Activated CD8-positive, alpha-beta memory T cell treated with anti-CD3 and anti-CD28 coated beads for 1 hour (primary cell): ENCODE measurements at regions not wholly inside any gene's neighbourhood (a gene's known extent, or its start where the extent isn't known, plus 50 kb on each side); places are given as distances from the start of the nearest gene placed in this dataset.

Source experiments
- DNase-seq, 2 donors: peaks; one replicate each; pipeline ENCODE4 v3.0.0-alpha.2; 2020; ENCODE audit warnings: low read depth in 1 of 2; ENCODE audit errors: extremely low read depth in 1 of 2

GRCh38 chr17:413706-414380, 61.2 kb upstream of the RPH3AL start:
- DNase-seq: no peak

GRCh38 chr17:413016-413350, 60.4 kb upstream of the RPH3AL start:
- no peak for DNase-seq

- peak in 1 of 2 donors; percentile 28 for DNase-seq
Measured at GRCh38 chr17:412211-413015, 59.8 kb upstream of the RPH3AL start.

GRCh38 chr17:411421-412120, 59.0 kb upstream of the RPH3AL start:
- DNase-seq: no peak

- peak in 1 of 2 donors; percentile 56 for DNase-seq
Measured at GRCh38 chr17:410543-411401, 58.2 kb upstream of the RPH3AL start.

- DNase-seq: peak; percentile 99 to 100
Measured at GRCh38 chr17:409848-410542, 57.4 kb upstream of the RPH3AL start.

GRCh38 chr17:409308-409847, 56.8 kb upstream of the RPH3AL start:
- DNase-seq: no peak

GRCh38 chr17:404703-405102, 52.1 kb upstream of the RPH3AL start:
- DNase-seq: no peak
